Hematopoietic multipotent progenitor cell treated with erythropoietin and hydrocortisone succinate and interleukin-3 and kit ligand, for 15 days (in vitro differentiated cells): ENCODE measurements at regions not wholly inside any gene's neighbourhood (a gene's known extent, or its start where the extent isn't known, plus 50 kb on each side); places are given as distances from the start of the nearest gene placed in this dataset.

Experiments
- DNase-seq: peaks from one replicate; pipeline ENCODE4 v3.0.0-alpha.2; 2015; ENCODE audit warnings: low spot score

DNA sequence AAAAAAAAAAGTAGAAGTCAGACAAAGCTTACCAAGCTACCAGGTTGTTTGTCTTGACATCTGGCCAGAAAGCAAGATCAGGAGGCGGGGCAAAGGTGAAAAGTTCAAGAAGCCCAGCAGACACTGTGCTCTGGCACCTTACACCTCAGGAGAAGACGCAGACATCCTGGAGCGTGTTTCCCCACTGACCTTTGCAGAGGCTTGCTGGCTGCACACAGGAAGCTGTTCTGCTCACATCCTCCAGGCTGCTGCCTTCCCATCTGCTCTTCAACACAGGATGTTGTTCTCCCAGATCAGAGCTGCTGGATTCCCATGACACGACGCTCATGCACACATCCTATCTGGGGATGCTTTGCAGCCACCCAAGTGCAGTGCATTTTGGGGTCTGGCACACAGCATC is 174.4 kb upstream of the KIAA1217 start:
- DNase-seq: no peak

DNA sequence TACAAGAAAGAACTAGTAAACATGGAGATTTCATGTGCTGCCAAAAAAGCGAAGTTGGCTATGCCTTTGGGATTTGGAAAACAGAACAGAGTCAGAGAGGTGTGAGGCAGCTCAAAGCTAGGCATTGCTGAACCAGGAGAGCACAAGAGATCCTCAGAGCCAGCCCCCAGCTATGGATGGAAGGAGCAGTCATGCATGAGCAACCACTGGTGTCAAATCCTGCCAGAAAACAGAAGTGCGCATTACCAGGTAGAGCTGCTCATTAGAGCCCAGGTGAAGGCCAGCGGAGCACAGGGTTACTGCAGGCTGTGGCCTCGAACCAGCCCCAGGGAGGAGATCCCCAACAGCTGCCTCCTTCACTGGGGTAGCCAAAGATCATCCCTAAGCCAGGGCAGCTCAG is 173.2 kb upstream of the KIAA1217 start:
- DNase-seq: no peak

DNA sequence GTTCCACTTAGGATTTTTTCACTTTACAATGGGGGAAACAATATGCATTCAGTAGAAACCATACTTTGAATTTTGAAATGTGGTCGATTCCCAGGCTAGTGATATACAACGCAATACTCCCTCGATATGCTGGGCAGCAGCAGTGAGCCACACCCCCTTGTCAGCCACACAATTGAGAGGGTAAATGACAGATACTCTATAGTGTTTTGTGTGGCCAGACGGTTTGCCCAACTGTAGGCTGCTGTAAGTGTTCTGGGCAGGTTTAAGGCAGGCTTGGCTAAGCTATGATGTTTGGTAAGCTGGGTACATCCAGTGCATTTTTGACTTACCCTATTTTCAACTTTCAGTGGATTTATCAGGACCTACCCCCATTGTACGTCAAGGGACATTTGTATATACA is 169.6 kb upstream of the KIAA1217 start:
- no peak for DNase-seq

DNA sequence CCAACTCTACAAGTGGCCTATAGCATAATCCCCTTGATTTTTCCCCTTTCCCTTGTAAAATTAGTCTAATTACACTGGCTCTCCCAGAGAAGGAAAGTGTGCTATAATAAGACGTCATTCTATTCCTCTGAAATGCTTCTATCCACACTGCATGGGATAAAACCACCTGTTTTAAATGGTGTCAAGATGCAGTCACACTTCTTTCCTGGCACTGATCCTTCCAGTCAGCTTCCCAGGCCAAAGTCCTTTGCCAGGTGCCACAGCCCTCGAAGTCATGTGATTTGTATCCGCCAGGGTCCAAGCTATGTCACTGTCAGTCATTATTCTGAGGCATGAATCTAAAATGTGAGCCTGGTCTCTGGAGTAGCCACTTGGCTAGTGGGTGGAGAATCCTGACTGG is 169.0 kb upstream of the KIAA1217 start:
- DNase-seq: no peak

DNA sequence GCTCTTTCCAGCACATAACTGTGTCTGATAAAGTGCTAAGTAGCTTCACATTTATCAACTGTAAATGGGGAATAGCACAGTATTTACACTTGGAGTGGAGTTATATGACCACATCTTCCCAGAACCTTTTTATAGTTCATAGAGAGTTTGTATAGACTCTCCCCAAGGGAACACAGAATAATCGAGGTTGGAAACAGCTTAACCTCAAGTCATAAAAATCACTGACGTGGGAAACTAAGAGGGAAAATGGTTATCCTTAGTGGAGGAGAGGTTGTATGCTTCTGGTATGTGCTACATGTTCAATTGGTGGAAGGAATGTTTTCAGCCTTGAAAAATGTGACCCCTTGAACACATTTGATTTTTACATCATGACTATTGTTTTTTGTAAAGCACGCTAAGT is 167.9 kb upstream of the KIAA1217 start:
- DNase-seq: no peak

DNA sequence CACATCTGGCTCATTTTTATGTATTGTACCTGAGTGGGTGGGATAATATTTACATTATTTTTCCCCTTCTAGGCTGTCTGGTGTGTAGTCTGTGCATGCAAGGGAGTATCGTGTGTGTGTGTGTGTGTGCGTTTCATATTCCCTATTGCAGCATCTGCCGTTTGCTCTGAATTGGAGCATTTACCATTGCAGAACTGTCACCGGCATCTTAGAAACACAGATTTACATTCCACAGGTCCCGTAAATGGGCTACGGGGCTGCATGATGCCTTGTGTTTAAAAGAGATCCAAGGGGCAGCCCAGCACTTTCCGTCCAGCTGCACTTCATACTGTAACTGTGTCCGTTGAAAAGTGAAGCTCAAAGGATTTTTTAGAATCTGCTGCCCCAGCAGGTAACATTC is 167.1 kb upstream of the KIAA1217 start:
- DNase-seq: no peak

DNA sequence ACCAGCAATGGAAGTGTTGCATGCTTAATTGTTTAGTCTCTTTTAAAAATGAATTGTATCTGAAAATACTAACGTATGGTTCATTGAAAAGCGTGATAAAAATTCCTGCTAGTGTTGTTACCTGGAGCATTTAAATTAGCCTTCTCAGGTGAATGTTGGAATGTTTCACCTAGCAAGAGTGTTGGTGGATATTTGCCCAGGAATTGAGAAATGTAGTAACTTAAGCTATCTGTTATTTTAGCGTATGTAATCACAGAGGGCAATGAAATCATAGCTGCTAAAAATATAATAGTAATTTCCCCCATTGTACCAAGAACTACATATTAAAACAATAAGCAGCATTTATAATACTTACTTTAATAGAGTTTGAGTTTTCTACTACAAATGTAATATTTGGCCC is 166.1 kb upstream of the KIAA1217 start:
- DNase-seq: no peak

DNA sequence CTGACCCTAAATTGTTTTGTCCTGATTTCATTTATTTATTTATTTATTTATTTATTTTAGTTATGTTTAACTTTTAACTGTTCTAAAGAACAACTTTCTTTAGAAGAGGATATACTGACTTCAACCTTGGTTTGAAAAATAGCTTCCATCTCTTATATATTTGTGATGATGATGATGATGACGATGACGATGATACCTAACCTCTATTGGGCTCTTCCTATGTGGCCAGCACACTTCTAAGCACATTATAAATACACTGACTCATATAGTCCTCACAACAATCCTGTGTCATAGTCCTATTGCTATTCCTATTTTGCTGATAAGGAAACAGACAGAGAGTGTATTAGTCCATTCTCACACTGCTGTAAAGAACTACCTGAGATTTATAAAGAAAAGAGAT is 162.9 kb upstream of the KIAA1217 start:
- DNase-seq: no peak

DNA sequence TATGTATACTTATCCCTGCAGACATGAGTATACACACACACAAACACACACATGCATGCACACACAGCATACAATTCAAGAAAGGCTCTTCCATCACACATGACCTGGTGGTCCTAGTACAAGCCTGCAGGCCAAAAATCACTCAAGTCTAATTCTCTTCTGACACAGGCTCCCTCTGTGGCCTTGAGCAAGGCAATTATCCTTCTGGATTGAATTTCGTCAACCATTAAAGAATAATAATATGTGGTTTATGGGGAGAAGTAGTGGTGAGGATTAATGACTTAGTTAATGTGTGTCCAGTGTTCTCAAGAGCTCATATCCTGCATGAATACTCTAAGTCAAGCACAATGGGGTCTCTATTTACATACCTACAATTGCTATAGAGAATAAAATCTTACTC is 161.8 kb upstream of the KIAA1217 start:
- DNase-seq: no peak

DNA sequence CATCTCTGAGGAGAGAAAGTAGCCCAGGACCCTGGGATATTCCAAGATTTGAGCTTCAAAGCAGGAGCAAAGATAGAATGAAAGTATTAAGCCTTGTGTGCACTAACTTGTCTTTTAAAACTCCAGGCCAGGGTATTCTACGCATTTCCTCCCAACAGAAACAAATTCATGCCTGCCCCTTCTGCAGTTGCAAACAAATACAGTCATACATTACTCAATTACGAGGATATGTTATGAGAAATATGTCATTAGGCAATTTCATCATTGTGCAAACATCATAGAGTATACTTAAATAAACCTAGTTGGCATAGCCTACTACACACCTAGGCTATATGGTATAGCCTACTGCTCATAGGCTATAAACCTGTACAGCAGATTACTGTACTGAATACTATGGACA is 154.5 kb upstream of the KIAA1217 start:
- no peak for DNase-seq

DNA sequence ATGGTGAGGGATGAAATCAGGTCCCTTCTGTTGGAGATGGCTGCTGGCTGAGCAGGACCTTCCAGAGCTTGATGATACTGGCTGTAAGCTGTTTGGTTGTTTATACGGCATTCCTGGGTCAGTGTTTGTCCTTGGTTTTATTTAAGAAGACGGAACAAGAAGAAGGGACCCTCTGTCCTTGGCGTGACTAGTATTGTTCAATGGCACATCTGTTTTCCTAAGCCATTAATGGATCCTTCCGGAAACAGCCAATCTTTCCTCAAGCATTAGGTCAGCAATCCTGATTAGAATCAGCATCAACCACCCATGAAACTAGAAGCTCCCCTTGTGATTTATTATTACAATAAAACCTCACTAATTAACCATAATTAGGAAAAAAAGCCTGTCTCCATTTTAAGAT is 128.7 kb upstream of the KIAA1217 start:
- DNase-seq: no peak

DNA sequence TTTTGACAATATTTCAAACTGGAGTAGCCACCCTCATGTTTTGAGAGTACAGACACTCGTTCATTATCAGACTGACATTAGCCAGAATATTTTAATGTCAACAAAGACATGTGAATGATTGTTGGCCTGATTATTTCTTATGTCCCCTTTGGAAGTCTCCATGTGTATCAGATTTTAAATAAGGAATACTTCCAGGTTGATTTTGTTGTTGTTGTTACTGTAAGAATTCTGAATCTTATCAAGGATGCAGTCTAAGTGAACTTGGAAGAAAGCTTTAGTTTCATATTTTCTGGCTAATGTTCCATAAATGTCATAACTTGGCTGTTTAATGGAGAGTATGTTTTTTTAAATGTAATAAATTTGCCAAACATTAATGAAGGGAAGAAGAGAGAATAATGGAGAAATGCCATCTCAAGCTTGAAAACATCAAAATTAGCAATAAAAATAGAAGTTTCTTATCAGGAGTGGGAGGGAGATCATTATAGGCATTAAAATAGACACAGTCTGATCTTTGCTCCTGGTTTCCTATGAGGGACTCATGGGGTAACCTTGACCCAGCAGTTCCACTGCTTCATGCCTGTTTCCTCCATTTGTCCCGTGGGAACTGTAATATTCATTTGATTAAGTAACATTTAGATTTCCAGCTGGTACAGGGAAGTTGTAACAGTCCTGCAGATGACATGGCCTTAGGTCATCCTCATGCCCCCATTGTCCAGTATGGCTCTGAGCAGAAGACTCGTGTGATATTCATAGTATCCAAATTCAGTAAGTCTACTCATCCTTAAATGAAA is 122.4 kb upstream of the KIAA1217 start:
- no peak for DNase-seq

DNA sequence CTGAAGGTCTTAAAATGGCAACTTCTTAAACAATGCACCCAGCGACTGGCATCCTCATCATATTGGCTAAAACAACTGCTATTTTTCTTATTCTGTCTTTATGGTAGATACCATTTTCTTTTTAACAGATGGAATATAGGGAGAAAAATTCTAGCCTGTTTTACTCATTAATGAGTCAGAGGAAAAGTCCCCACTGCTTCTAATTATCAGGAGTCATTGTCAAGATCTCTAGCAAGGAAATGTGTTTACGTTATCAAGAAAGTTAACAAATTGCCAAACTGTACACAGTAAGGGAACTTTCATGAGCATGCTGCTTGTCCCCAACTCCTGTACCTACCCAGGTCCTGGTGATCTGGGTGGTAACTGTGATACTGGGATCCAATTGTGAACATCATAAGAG is 117.7 kb upstream of the KIAA1217 start:
- DNase-seq: no peak

DNA sequence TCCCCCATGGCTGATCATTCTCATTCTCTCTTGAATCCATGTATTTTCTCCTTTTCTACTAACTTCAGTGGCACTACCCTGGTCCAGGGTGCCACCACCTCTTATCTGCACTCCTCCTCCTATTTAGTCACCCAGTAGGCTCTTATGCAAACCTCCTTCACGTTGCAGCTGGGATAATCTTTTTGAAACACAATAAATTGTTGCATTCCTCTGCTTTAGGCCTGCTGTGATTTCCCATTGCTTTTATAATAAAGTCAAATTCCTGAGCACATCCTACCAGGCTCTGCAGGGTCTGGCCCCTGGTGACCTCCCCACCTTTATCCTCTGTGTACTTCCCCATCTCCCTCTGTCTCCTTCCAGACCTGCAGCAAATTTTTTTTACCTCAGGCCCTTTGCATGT is 112.7 kb upstream of the KIAA1217 start:
- no peak for DNase-seq

DNA sequence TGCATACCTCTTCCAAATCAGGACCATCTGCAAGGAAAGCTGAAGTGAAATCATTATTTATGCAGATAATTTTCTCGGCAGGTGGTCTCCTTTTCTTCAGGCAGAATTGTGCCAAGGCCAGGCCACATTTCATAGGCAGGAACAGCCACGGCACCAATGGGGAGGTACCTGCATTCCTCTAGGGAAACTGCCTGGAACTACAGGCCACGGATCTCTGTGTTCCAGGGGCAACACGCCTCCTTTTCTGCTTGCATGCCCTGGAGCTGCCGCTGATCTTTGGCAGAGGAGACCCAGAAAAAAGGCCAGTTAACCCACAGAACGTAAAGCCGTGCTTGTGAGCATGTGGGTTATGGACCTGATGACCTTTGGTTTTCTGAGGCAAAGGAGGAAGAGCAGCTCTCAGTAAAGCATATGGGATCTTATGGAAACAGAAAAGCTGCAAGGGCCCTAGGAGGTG is 111.2 kb upstream of the KIAA1217 start:
- DNase-seq: no peak

DNA sequence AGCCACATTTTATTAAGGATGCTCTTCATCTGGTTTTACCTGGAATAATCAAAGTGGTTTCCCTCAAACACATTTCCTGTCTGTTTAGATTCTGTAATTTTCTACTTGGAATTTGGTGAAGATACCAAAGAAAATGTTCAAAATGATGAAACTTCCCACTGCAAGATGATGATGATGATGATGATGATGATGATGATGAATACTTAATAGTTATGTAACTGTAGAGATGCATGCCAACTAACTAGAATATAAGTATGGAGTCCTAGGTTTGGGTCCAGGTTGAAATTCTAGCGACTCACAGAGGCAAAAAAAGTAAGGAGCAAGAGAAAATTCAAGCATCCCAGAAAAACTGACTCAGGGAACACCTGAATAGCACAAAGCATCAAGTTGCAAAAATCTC is 104.0 kb upstream of the KIAA1217 start:
- DNase-seq: no peak

DNA sequence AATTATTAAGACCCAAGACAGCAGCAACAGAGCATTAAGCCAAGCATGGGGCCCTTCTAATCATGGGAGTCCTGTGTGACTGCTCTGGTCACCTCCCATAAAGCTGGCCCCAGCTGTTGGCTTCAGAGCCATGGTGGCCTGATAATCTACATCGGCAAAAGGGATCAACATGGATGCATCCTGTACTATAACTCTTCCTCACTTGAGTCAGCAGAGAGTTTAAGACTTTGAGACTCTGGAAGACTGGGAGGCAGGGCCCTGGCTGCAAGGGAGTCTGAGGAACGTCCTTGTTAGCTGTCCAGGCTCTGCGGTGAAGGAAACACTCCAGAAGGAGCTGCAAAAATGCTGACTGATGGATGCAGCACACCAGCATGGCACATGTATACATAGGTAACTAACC is 95.0 kb upstream of the KIAA1217 start:
- DNase-seq: no peak

DNA sequence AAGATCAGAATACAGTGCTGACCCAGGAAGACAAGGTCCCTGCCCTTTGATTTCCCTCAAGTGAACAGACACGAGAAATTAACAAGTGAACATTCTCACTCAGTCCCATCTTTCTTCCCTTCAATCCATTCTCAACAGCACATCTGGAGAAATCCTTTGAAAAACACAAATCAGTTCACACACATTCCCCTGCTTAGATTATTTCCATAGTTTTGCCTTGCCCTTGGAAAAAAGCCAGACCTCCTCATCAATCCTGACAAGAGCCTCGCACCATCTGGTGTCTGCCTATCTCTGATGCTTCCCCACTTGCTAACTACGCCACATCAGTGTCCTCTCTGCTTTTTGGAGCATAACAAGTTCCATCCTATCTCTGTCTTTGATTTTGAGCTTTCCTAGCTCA is 94.4 kb upstream of the KIAA1217 start:
- DNase-seq: no peak

DNA sequence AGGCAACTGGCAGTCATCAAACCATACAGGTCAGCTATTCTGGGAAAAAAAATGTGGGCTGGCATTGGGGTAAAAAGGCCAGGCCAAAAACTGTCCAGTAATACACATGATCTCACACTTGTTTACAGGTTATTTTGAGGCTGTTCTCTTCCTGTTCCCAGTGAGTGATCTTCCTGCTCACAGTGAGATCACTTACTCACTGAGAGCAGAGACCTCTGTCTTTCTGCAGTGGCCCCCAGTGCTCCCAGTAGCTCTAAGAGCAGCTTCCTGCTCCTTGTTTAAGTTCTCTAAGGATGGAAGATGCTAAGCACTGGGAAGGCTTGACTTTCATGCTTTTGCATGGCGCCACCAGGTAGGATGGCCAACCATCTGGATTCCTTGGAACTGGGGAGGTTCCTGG is 93.5 kb upstream of the KIAA1217 start:
- DNase-seq: no peak

DNA sequence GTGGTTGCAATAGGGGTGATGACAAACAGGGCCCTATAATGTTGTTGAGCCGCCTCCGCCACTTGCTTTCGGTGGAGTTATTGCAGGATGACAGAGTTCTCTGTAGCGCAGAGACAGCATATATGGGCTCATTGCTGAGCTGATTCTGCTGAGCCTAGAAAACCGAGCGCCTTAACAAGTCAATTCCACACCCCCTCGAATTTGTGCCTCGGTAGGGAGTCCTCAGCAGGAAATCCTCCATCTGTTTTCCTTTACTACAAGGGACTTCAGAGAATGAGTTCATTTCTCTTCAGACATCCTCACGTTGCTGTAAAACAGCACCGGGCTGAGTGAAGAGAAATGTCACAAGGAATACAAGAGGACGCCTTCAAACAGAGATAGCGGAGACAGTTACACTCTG is 90.7 kb upstream of the KIAA1217 start:
- no peak for DNase-seq

DNA sequence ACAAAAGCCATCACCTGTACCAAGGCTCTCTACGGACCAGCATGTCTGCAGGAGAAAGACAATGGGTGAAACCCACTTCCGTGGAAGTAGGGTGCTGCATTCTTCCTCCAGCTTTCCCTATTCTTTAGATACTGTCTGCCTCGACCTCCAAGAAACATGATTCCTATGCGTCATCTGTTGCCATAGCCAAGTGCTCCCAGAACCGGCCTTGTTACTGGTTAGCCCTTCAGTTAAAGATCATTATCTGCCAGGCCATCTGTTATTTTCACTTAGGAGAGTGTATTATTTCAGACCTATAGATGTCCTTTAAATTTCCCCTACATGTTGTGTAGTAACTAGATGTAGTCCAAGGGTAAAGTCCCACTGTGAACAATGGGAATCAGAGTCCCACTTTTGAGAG is 89.0 kb upstream of the KIAA1217 start:
- no peak for DNase-seq

DNA sequence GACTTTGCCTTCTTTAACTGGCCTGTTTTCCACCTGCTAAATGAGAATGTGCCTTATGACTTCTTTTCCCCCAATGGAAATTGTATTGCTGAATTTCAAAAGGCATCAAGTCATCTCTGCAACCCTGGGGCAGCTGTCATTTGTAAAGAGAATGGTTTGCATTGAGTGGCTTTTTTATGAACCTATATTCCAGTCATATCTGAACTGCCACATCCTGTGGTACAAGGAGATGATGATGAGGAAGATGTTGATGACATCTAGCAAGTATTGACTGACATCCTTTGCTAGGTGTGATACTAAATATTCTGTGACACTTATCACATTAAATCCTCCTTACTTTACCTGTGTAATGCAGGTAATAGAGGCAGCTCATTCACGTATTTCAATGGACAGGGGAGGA is 88.3 kb upstream of the KIAA1217 start:
- DNase-seq: no peak

DNA sequence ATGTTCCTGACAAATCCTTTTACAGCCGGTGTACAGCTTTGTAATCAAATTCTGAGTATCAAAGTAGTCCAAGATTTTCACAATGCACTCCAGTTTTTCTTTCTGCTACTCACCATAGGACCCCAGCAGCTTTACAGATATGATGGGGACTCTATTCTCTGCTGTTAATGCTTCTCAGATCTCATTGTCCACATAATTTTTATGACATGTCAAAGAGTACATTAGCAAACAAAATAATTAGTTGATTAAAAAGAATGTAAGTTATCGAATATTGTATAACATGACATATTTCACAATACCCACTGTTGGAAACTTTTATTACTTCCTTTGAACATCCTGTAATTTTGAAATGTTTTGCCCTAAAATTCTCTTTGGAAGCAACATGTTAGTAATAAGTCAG is 81.4 kb upstream of the KIAA1217 start:
- no peak for DNase-seq

DNA sequence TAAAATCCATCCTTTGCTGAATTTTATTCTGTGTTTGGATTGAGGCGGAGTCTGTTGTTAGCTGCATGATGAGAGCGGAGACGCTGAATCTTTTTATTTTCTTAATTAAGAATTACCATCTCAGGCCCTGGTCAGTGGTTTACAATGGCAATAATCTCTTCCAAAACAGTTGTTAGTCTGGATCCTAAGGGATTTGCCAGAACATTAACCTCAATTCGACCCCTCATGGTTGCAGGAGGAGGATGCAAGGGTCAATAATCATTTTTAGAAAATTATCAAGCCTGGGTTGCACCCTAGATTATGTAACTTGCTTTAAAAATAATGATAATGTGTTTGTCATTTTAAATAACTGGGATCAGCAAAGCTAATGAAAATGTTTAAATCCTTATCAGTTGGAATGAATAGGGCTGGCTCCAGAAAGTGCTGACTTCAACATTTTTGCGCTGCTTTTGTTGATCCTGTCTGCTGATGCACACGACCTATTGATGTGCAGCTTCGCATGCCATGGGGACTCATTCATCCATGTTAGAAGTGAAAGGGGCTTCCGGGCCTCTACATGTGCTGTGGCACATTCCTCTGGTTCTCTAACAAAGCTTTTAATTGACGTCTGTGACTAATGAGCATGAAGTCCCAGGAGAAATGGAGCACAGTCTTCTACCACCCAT is 80.7 kb upstream of the KIAA1217 start:
- no peak for DNase-seq
